ENCODE measurements at regions not wholly inside any gene's neighbourhood (a gene's known extent, or its start where the extent isn't known, plus 50 kb on each side); places are given as distances from the start of the nearest gene placed in this dataset.
A peak's percentile ranks its signal among the peaks of the same experiment; 100 is the strongest.

- peak; percentile 13 for DNase-seq (ENCODE audit: low spot score)
These were observed 158.6 kb upstream of the SHB start for GRCh38 chr9:38227656-38228055.

- peak; percentile 9 for DNase-seq (ENCODE audit: low spot score)
These were observed 158.1 kb upstream of the SHB start for GRCh38 chr9:38227061-38227540.

GRCh38 chr9:38226491-38226951 is 157.5 kb upstream of the SHB start:
- no peak for DNase-seq (ENCODE audit: low spot score)

GRCh38 chr9:38224941-38225340 is 155.9 kb upstream of the SHB start:
- DNase-seq (ENCODE audit: low spot score), result no peak

- DNase-seq (ENCODE audit: low spot score), result no peak
These were observed 147.5 kb upstream of the SHB start for GRCh38 chr9:38216572-38216971.

- no peak for DNase-seq (ENCODE audit: low spot score)
These were observed 146.4 kb upstream of the SHB start for GRCh38 chr9:38215465-38215864.

GRCh38 chr9:38214432-38214831 is 145.4 kb upstream of the SHB start:
- DNase-seq (ENCODE audit: low spot score), result no peak

GRCh38 chr9:38213631-38214299 is 144.7 kb upstream of the SHB start:
- no peak for DNase-seq (ENCODE audit: low spot score)

- DNase-seq (ENCODE audit: low spot score), result no peak
These were observed 143.0 kb upstream of the SHB start for GRCh38 chr9:38212016-38212415.

- no peak for DNase-seq (ENCODE audit: low spot score)
These were observed 142.0 kb upstream of the SHB start for GRCh38 chr9:38211002-38211401.

GRCh38 chr9:38208206-38208901 is 139.3 kb upstream of the SHB start:
- no peak for DNase-seq (ENCODE audit: low spot score)

- DNase-seq (ENCODE audit: low spot score), result no peak
These were observed 138.3 kb upstream of the SHB start for GRCh38 chr9:38207247-38207778.

GRCh38 chr9:38205279-38205678 is 136.3 kb upstream of the SHB start:
- DNase-seq (ENCODE audit: low spot score), result no peak

GRCh38 chr9:38202336-38202938 is 133.4 kb upstream of the SHB start:
- DNase-seq (ENCODE audit: low spot score), result no peak

- DNase-seq (ENCODE audit: low spot score), result no peak
These were observed 132.8 kb upstream of the SHB start for GRCh38 chr9:38201844-38202243.

- DNase-seq (ENCODE audit: low spot score), result peak; percentile 11
These were observed 131.4 kb upstream of the SHB start for GRCh38 chr9:38200431-38200830.

GRCh38 chr9:38198140-38198539 is 129.1 kb upstream of the SHB start:
- no peak for DNase-seq (ENCODE audit: low spot score)

GRCh38 chr9:38196714-38197113 is 127.7 kb upstream of the SHB start:
- DNase-seq (ENCODE audit: low spot score), result no peak

- no peak for DNase-seq (ENCODE audit: low spot score)
These were observed 126.7 kb upstream of the SHB start for GRCh38 chr9:38195737-38196161.

GRCh38 chr9:38194870-38195269 is 125.8 kb upstream of the SHB start:
- no peak for DNase-seq (ENCODE audit: low spot score)

- DNase-seq (ENCODE audit: low spot score), result no peak
These were observed 123.8 kb upstream of the SHB start for GRCh38 chr9:38192731-38193265.

GRCh38 chr9:38186404-38187115 is 117.5 kb upstream of the SHB start:
- no peak for DNase-seq (ENCODE audit: low spot score)

Data from globus pallidus (tissue), 1 donor.